HCT116 (cell line): ENCODE measurements at regions not wholly inside any gene's neighbourhood (a gene's known extent, or its start where the extent isn't known, plus 50 kb on each side); places are given as distances from the start of the nearest gene placed in this dataset.

Source experiments
- ATAC-seq: fragments of 200-7000 bp; cut with Tn5 transposase; 2 replicates; pipeline ENCODE4 v1.9.1; 2020; ENCODE audit warnings: mild to moderate bottlenecking, moderate library complexity
- BruUV-seq: library from RNA; stranded (reverse); fragments of 400-500 nt; replicated peaks from 2 replicates; lab custom pipeline; 2021; lab: Mats Ljungman, UMichigan
- CTCF ChIA-PET: fragments of 300-600 bp; sonication (Branson Sonifier 250); formaldehyde crosslinking; loops from one replicate; lab custom pipeline; 2021; ENCODE audit warnings: antibody characterized with exemption; lab: Charles Lee
- POLR2A ChIA-PET: fragments of 300-600, 350-600 bp; sonication (Branson Sonifier 250); formaldehyde crosslinking; loops from one replicate; lab custom pipeline; 2021; ENCODE audit warnings: antibody characterized with exemption; lab: Charles Lee
- RAD21 ChIA-PET, 2 experiments: fragments of 300-600 bp; sonication (Branson Sonifier 250); formaldehyde crosslinking; loops; one replicate each; lab custom pipeline; 2023; ENCODE audit warnings: low total read pairs in 2 of 2; ENCODE audit not compliant: uncharacterized antibody in 2 of 2, unreplicated experiment in 2 of 2, low non-redundant PET in 1 of 2; lab: Charles Lee
- DNase-seq: peaks from one replicate; pipeline ENCODE4 v3.0.0-alpha.2; 2010; ENCODE audit warnings: low read depth, low spot score
- H2AFZ ChIP-seq: fragments of 200-600 bp; shearing (Covaris generic), sonication (generic); 2 replicates; pipeline ENCODE4 v1.6.1; 2017; ENCODE audit warnings: low read depth, mixed run types, mixed read lengths, antibody characterized with exemption, low read length; ENCODE audit not compliant: poor library complexity, severe bottlenecking
- H3K27ac ChIP-seq: 2 replicates; pipeline ENCODE4 v1.5.1; 2012; ENCODE audit warnings: low read depth, low read length
- H3K27me3 ChIP-seq: fragments of 200-600 bp; sonication (generic); 2 replicates; pipeline ENCODE4 v1.6.1; 2016; ENCODE audit warnings: mixed run types, low read length, mixed read lengths; ENCODE audit not compliant: insufficient read depth
- H3K36me3 ChIP-seq, 2 experiments: fragments of 200-500 bp in 1 of 2; fragments of 200-600 bp in 1 of 2; sonication (Bioruptor generic) in 1 of 2; sonication (generic) in 1 of 2; 2 replicates each; pipeline versions ENCODE4 v1.5.1 to v1.6.1; 2014 to 2016; ENCODE audit warnings: low read length in 2 of 2, inconsistent platforms in 1 of 2, mixed read lengths in 1 of 2, mixed run types in 1 of 2; ENCODE audit not compliant: insufficient read depth in 2 of 2, control insufficient read depth in 1 of 2
- H3K4me1 ChIP-seq, 2 experiments: fragments of 200-600 bp in 1 of 2; sonication (generic) in 1 of 2; 2 replicates each; pipeline versions ENCODE4 v1.5.1 to v1.6.1; 2012 to 2017; ENCODE audit warnings: low read length in 2 of 2, inconsistent platforms in 1 of 2, mild to moderate bottlenecking in 1 of 2, mixed read lengths in 1 of 2, mixed run types in 1 of 2, moderate library complexity in 1 of 2; ENCODE audit not compliant: insufficient read depth in 2 of 2, control insufficient read depth in 1 of 2
- H3K4me2 ChIP-seq: fragments of 200-600 bp; sonication (generic); 2 replicates; pipeline ENCODE4 v1.6.1; 2017; ENCODE audit warnings: mixed run types, low read length, mixed read lengths
- H3K4me3 ChIP-seq, 2 experiments: fragments of 200-600 bp in 1 of 2; sonication (generic) in 1 of 2; replicated peaks in 1 of 2; 2 replicates each; pipeline ENCODE4 v1.5.1; 2011 to 2016; ENCODE audit warnings: low read length in 2 of 2, control low read depth in 1 of 2, low read depth in 1 of 2, mild to moderate bottlenecking in 1 of 2, mixed read lengths in 1 of 2, mixed run types in 1 of 2
- H3K79me2 ChIP-seq: fragments of 200-600 bp; sonication (generic); 2 replicates; pipeline ENCODE4 v1.6.1; 2017; ENCODE audit warnings: mild to moderate bottlenecking, mixed run types, low read length, moderate library complexity, mixed read lengths; ENCODE audit not compliant: insufficient read depth
- H3K9ac ChIP-seq: fragments of 200-600 bp; sonication (generic); 2 replicates; pipeline ENCODE4 v1.6.1; 2016; ENCODE audit warnings: low read length, mixed read lengths
- H3K9me2 ChIP-seq: fragments of 200-600 bp; sonication (generic), shearing (Covaris generic); 2 replicates; pipeline ENCODE4 v1.6.1; 2017; ENCODE audit warnings: mixed run types, mild to moderate bottlenecking, moderate library complexity; ENCODE audit not compliant: insufficient read depth
- H3K9me3 ChIP-seq, 2 experiments: fragments of 200-500 bp in 1 of 2; fragments of 200-600 bp in 1 of 2; sonication (Bioruptor generic) in 1 of 2; sonication (generic) in 1 of 2; 2 replicates each; pipeline ENCODE4 v1.6.1; 2014 to 2017; ENCODE audit warnings: low read length in 2 of 2, mixed read lengths in 2 of 2, inconsistent platforms in 1 of 2, low read depth in 1 of 2, mild to moderate bottlenecking in 1 of 2, mixed run types in 1 of 2, moderate library complexity in 1 of 2; ENCODE audit not compliant: control insufficient read depth in 1 of 2, insufficient read depth in 1 of 2
- H4K20me1 ChIP-seq: fragments of 200-600 bp; sonication (generic), shearing (Covaris generic); 2 replicates; pipeline ENCODE4 v1.6.1; 2017; ENCODE audit warnings: mixed run types, mild to moderate bottlenecking, moderate library complexity; ENCODE audit not compliant: insufficient read depth
- ATF3 ChIP-seq: IDR thresholded peaks from 2 replicates; pipeline ENCODE4 v1.6.1; 2012
- CBX3 ChIP-seq: IDR thresholded peaks from 2 replicates; pipeline ENCODE4 v1.6.1; 2012; ENCODE audit warnings: low read depth
- CEBPB ChIP-seq: IDR thresholded peaks from 2 replicates; pipeline ENCODE4 v1.6.1; 2012; ENCODE audit warnings: low read depth
- EGR1 ChIP-seq: IDR thresholded peaks from 2 replicates; pipeline ENCODE4 v1.6.1; 2012; ENCODE audit warnings: low read depth
- ELF1 ChIP-seq: IDR thresholded peaks from 2 replicates; pipeline ENCODE4 v1.6.1; 2012; ENCODE audit warnings: low read depth, borderline replicate concordance
- EZH2 ChIP-seq: fragments of 200-600 bp; sonication (generic); IDR thresholded peaks from 2 replicates; pipeline ENCODE4 v1.6.1; 2017; ENCODE audit warnings: antibody characterized with exemption, mixed run types
- EZH2phosphoT487 ChIP-seq: fragments of 200-600 bp; IDR thresholded peaks from 2 replicates; pipeline ENCODE4 v1.6.1; 2018; ENCODE audit warnings: antibody characterized with exemption, borderline replicate concordance
- FOSL1 ChIP-seq: IDR thresholded peaks from 2 replicates; pipeline ENCODE4 v1.6.1; 2012; ENCODE audit warnings: low read depth
- POLR2A ChIP-seq: IDR thresholded peaks from 2 replicates; pipeline ENCODE4 v1.7.0; 2011; ENCODE audit warnings: borderline replicate concordance; ENCODE audit not compliant: insufficient read depth, insufficient read length; ENCODE audit errors: extremely low read depth
- POLR2AphosphoS5 ChIP-seq: IDR thresholded peaks from 2 replicates; pipeline ENCODE4 v1.6.1; 2011; ENCODE audit warnings: mild to moderate bottlenecking, low read depth, low read length, moderate library complexity
- RAD21 ChIP-seq: IDR thresholded peaks from 2 replicates; pipeline ENCODE4 v1.6.1; 2012; ENCODE audit warnings: low read depth, mild to moderate bottlenecking
- SRF ChIP-seq: IDR thresholded peaks from 2 replicates; pipeline ENCODE4 v1.6.1; 2012; ENCODE audit warnings: low read depth
- TCF7L2 ChIP-seq: IDR thresholded peaks from 2 replicates; pipeline ENCODE4 v1.7.0; 2011; ENCODE audit warnings: borderline replicate concordance, inconsistent platforms; ENCODE audit not compliant: insufficient read depth, insufficient read length; ENCODE audit errors: extremely low read depth
- YY1 ChIP-seq: IDR thresholded peaks from 2 replicates; pipeline ENCODE4 v1.6.1; 2011; ENCODE audit warnings: low read length, low read depth, moderate library complexity, mild to moderate bottlenecking; ENCODE audit not compliant: insufficient replicate concordance; ENCODE audit errors: extremely low read depth
- ZBTB33 ChIP-seq: IDR thresholded peaks from 2 replicates; pipeline ENCODE4 v1.6.1; 2011; ENCODE audit warnings: mild to moderate bottlenecking, low read length, moderate library complexity; ENCODE audit not compliant: insufficient replicate concordance; ENCODE audit errors: extremely low read depth
- ZFX ChIP-seq: fragments of 450-650 bp; IDR thresholded peaks from 2 replicates; pipeline ENCODE4 v1.6.1; 2017
- ZNF274 ChIP-seq: fragments of 200-500 bp; sonication (Bioruptor generic); IDR thresholded peaks from 2 replicates; pipeline ENCODE4 v1.6.1; 2014; ENCODE audit warnings: mild to moderate bottlenecking, low read depth, low read length, inconsistent platforms
- intact Hi-C: fragments of 100-400 bp; cut with micrococcal nuclease; formaldehyde crosslinking; loops from 2 replicates; pipeline ENCODE4 v1.10.0; 2022
- TF ChIP-seq, protein P1 (sequence below): IDR thresholded peaks from 2 replicates; pipeline ENCODE4 v1.6.1; 2012

GRCh38 chr1:55364216-55364615 lies 149.1 kb upstream of the USP24 start:
- DNase-seq (no peak), ATAC-seq (no peak)
- no peaks in the 10 kb centered on the region for H3K27me3 ChIP-seq
- CTCF ChIA-PET, result interaction anchor here (1.1 kb wide), 1 partner anchor 12 kb away, joined by 5 read pairs; no protein-coding TSS in a partner anchor
- no peak overlapping the region for H3K4me2 ChIP-seq
- H3K79me2 ChIP-seq, result no peaks in the 10 kb centered on the region
- TF ChIP-seq POLR2A (no peak), ZFX (no peak), EGR1 (no peak), ATF3 (no peak), SRF (no peak), EZH2phosphoT487 (no peak), TCF7L2 (no peak), FOSL1 (no peak), RAD21 (no peak), ZNF274 (no peak), POLR2AphosphoS5 (no peak)
- TF ChIP-seq, protein P1, sequence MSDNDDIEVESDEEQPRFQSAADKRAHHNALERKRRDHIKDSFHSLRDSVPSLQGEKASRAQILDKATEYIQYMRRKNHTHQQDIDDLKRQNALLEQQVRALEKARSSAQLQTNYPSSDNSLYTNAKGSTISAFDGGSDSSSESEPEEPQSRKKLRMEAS, result no peak
- RAD21 ChIA-PET, result no interaction called here
- no peak overlapping the region for H3K4me3 ChIP-seq
- POLR2A ChIA-PET, result no interaction called here
- no peaks in the 10 kb centered on the region for H3K9me3 ChIP-seq
- no peak overlapping the region for H2AFZ ChIP-seq
- H3K36me3 ChIP-seq, result no peaks in the 10 kb centered on the region
- no peaks in the 10 kb centered on the region for H3K4me1 ChIP-seq
- no peak overlapping the region for H3K27ac ChIP-seq
- H4K20me1 ChIP-seq, result no peaks in the 10 kb centered on the region
- intact Hi-C loops, result no loop called here
- H3K9me2 ChIP-seq, result no peaks in the 10 kb centered on the region
- H3K9ac ChIP-seq, result no peak overlapping the region
- BruUV-seq, result no TSS peak

DNA sequence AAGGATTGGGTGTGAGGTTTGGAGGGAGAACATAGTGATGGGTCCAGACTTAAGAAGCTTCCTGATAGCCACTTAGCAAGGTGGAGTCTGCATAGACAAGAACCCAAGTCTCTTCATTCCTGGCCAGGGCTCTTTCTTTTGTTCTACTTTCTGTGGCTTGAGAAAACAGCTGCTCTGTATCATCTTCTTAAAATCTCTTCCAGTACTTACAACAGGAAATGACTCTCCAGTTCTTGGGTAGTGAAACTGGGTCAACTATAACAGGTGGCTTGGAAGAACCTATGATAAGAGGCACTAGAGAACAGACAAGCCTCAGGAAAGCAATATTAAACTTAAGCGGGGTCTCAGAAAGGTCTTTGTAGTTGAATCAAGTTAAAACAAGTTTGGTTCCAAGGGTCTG lies 148.1 kb upstream of the USP24 start:
- Histone ChIP-seq H3K79me2 (no peaks in the 10 kb centered on the region), H3K9me3 (no peaks in the 10 kb centered on the region), H3K27me3 (no peaks in the 10 kb centered on the region), H3K4me1 (no peaks in the 10 kb centered on the region), H4K20me1 (no peaks in the 10 kb centered on the region), H3K9me2 (no peaks in the 10 kb centered on the region), H3K4me3 (no peak overlapping the region), H3K27ac (no peak overlapping the region), H3K9ac (no peak overlapping the region), H2AFZ (no peak overlapping the region), H3K4me2 (no peak overlapping the region), H3K36me3 (no peaks in the 10 kb centered on the region)
- ChIA-PET RAD21 (no interaction called here), POLR2A (no interaction called here), CTCF (interaction anchor here (1.0 to 1.1 kb wide), 2 partner anchors 13 to 25 kb away, joined by 3 to 5 read pairs; no protein-coding TSS in a partner anchor)
- intact Hi-C loops, result no loop called here
- DNase-seq (no peak), ATAC-seq (no peak)
- BruUV-seq, result no TSS peak
- no peak for TF ChIP-seq POLR2AphosphoS5
- TF ChIP-seq ATF3, result no peak
- TF ChIP-seq ZFX, result no peak
- TF ChIP-seq ELF1, result no peak
- no peak for TF ChIP-seq EZH2phosphoT487
- no peak for TF ChIP-seq CEBPB
- TF ChIP-seq EGR1, result no peak
- TF ChIP-seq, protein P1, result no peak
- no peak for TF ChIP-seq POLR2A
- no peak for TF ChIP-seq EZH2
- no peak for TF ChIP-seq ZNF274
- TF ChIP-seq CBX3, result no peak
- TF ChIP-seq ZBTB33, result no peak
- TF ChIP-seq YY1, result no peak
